ENCODE measurements at regions not wholly inside any gene's neighbourhood (a gene's known extent, or its start where the extent isn't known, plus 50 kb on each side); places are given as distances from the start of the nearest gene placed in this dataset.

DNA sequence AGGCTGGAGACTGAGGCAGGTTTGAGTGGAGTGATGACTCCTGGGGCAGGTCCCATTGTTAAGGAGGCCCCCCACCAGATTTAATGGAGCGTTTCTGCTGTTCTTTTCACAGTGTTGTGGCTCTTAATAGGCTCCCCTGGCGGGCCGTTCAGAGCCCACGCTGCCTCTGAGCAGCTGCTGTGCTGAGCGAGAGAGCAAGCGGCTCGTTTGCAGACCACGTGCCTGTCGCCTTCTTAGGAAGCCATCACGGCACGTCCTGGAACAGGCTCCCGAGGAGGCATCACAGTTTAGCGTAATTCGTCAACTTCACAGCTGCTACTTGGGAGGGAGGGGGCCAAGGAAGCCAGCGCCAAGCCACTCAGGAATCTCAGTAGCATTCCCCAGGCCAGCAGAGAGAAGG lies 70.5 kb upstream of the CTTNBP2NL start:
- TF ChIP-seq CTCF (IDR thresholded peaks at IDR 0.05): no peak
- TF ChIP-seq EZH2 (IDR thresholded peaks at IDR 0.05; ENCODE audit: borderline replicate concordance, insufficient read depth, low read depth, low read length, poor library complexity, severe bottlenecking): no peak
